WI38 (cell line): ENCODE measurements at regions not wholly inside any gene's neighbourhood (a gene's known extent, or its start where the extent isn't known, plus 50 kb on each side); places are given as distances from the start of the nearest gene placed in this dataset.

Source experiments
- H3K4me3 ChIP-seq: 2 replicates; pipeline ENCODE4 v1.5.1; 2011; ENCODE audit warnings: low read depth, mild to moderate bottlenecking, control low read depth, low read length
- TF ChIP-seq, protein P1 (sequence below): IDR thresholded peaks from 2 replicates; pipeline ENCODE4 v1.5.1; 2012; ENCODE audit warnings: low read depth, mild to moderate bottlenecking, control low read depth, low read length

GRCh38 chr16:10305912-10306311, 79.9 kb upstream of the ATF7IP2 start:
- H3K4me3 ChIP-seq = no peak overlapping the region
- TF ChIP-seq, protein P1, sequence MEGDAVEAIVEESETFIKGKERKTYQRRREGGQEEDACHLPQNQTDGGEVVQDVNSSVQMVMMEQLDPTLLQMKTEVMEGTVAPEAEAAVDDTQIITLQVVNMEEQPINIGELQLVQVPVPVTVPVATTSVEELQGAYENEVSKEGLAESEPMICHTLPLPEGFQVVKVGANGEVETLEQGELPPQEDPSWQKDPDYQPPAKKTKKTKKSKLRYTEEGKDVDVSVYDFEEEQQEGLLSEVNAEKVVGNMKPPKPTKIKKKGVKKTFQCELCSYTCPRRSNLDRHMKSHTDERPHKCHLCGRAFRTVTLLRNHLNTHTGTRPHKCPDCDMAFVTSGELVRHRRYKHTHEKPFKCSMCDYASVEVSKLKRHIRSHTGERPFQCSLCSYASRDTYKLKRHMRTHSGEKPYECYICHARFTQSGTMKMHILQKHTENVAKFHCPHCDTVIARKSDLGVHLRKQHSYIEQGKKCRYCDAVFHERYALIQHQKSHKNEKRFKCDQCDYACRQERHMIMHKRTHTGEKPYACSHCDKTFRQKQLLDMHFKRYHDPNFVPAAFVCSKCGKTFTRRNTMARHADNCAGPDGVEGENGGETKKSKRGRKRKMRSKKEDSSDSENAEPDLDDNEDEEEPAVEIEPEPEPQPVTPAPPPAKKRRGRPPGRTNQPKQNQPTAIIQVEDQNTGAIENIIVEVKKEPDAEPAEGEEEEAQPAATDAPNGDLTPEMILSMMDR = no peak

DNA sequence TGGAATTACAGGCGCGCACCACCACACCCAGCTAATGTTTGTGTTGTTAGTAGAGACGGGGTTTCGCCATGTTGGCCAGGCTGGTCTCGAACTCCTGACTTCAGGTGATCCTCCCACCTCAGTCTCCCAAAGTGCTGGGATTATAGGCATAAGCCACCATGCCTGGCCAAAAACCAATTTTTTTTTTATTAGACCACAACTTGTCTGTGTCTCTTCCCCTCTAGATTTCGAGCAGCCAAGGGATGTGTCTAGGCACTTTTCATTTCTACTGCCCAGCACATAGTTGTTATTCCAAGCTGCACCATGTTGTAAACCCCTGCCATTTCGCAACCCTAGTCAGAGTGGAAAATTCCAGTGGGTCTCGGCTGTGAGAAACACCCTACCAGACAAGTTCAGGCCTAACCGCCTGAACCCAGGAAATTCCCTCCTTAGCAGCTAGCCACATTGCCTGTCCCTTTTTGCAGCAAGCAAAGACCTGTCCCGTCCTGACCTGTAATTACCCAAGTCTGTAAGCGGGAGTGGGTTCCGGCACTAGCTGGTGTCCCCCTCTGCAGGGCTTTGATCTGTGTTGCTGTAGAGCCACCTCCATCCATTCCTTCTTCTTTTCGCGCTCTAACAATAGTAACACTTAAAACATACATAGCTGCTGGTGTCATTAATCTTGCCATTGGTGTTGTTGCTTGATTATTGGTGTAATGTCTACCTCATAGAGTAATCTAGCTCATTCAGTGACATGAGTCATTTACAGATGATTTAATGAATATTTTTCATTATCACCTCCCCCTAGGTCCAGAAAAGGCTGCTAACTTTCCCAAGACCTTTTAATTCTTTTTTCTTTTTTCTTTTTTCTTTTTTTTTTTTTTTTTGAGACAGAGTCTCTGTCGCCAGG, 77.3 kb upstream of the ATF7IP2 start:
- TF ChIP-seq, protein P1 = no peak
- H3K4me3 ChIP-seq = no peak overlapping the region

- H3K4me3 ChIP-seq = no peak overlapping the region
- TF ChIP-seq, protein P1 = no peak
Measured at GRCh38 chr16:10309271-10309932, 76.5 kb upstream of the ATF7IP2 start.

GRCh38 chr16:10312008-10312407, 73.9 kb upstream of the ATF7IP2 start:
- no peak overlapping the region for H3K4me3 ChIP-seq

DNA sequence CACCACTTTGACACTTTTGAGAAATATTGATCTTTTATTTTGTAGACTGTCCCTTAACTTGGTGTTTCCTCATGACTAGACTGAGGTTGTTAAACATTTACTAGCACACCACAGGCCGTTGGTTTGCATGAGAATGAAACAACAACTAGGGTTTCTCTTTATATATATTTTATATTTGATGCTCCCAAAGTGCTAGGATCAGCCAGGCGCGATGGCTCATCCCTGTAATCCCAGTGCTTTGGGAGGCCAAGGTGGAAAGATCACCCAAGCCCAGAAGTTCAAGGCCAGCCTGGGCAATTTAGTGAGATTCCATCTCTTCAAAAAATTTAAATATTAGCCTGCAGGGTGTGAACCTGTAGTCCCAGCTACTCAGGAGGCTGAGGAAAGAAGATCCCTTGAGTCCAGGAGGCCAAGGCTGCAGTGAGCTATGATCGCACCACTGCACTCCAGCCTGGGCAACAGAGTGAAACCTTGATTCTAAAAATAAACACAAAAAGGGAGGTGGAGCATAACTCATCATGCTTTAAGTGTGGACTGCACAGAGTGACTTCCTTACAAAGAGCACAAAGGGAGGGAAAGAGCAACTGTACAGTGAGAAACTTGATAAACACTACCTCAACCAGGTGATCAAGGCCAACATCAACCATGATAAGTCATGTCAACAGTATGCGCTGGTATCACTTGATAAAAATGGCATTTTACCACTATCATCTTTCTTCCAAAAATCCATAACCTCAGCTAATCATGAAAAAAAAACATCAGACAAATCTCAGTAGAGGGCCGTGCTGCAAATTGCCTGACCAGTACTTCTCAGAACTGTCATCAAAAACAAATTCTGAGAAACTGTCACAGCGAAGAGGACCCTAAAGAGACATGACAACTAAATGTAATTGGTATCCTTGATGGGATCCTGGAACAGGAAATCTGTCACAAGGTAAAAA, 72.8 kb upstream of the ATF7IP2 start:
- TF ChIP-seq, protein P1 = no peak
- no peak overlapping the region for H3K4me3 ChIP-seq

More at GRCh38 chr16:10312008-10312407, 73.9 kb upstream of the ATF7IP2 start:
- TF ChIP-seq, protein P1 = no peak

- TF ChIP-seq, protein P1 = no peak
- no peak overlapping the region for H3K4me3 ChIP-seq
Measured at GRCh38 chr16:10314317-10314716, 71.5 kb upstream of the ATF7IP2 start.
